Epithelial cell of proximal tubule (primary cell): ENCODE measurements at regions not wholly inside any gene's neighbourhood (a gene's known extent, or its start where the extent isn't known, plus 50 kb on each side); places are given as distances from the start of the nearest gene placed in this dataset.
"Not testable (repeated sequence)": the region's sequence is repeated elsewhere in the genome, so short reads cannot be mapped to it uniquely, and the experiment has no call there.

Experiments
- DNase-seq: peaks from one replicate; pipeline ENCODE4 v3.0.0-alpha.2; 2011; ENCODE audit warnings: low read depth
- H3K4me3 ChIP-seq: 2 replicates; pipeline ENCODE4 v1.5.1; 2011; ENCODE audit warnings: low read depth, mild to moderate bottlenecking, low read length
- TF ChIP-seq, protein P1 (sequence below): conservative IDR thresholded peaks from 2 replicates; pipeline ENCODE4 v1.5.1; 2012; ENCODE audit warnings: low read depth, mild to moderate bottlenecking, low read length

DNA sequence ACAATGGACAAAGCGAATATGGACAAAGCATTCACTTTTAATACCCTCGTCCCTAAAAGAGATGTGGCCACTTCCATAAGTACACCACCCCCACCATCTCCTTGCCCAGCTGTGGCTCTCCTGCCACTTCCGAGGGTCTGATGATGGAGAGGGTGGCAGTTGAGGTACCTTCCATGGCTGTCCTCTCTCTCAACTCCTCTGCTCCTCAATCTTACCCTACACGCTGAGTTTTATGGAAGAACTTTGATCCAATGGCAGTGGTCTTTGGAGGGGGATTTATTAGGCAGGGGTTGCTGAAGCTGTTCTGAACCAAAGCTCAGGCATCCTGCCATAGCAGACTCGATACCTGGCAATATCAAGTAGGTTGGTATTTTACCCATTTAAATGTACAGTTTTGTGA is 413.0 kb downstream of the TSHZ3 start:
- no peak overlapping the region for H3K4me3 ChIP-seq
- TF ChIP-seq, protein P1, sequence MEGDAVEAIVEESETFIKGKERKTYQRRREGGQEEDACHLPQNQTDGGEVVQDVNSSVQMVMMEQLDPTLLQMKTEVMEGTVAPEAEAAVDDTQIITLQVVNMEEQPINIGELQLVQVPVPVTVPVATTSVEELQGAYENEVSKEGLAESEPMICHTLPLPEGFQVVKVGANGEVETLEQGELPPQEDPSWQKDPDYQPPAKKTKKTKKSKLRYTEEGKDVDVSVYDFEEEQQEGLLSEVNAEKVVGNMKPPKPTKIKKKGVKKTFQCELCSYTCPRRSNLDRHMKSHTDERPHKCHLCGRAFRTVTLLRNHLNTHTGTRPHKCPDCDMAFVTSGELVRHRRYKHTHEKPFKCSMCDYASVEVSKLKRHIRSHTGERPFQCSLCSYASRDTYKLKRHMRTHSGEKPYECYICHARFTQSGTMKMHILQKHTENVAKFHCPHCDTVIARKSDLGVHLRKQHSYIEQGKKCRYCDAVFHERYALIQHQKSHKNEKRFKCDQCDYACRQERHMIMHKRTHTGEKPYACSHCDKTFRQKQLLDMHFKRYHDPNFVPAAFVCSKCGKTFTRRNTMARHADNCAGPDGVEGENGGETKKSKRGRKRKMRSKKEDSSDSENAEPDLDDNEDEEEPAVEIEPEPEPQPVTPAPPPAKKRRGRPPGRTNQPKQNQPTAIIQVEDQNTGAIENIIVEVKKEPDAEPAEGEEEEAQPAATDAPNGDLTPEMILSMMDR = no peak
- DNase-seq = no peak

DNA sequence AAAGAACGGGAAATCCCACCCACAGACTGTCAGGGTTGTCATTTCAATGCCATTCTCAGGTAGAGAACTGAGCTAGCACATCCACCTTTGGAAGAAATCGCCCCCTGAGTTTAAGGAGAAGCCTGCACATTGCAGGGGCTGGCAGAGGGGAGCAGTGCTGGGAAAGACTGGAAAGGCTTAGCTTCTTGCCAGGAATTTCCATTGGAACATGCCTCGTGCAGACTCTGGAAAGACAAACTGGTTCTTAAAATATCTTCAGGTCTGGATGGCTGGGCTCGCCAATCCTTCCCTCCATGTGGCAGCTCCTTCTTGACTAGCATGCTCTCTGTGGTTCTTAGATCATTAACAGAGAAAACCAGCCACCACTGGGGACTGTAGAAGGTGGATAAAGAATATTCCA is 414.1 kb downstream of the TSHZ3 start:
- no peak overlapping the region for H3K4me3 ChIP-seq
- DNase-seq = no peak
- TF ChIP-seq, protein P1 = no peak

DNA sequence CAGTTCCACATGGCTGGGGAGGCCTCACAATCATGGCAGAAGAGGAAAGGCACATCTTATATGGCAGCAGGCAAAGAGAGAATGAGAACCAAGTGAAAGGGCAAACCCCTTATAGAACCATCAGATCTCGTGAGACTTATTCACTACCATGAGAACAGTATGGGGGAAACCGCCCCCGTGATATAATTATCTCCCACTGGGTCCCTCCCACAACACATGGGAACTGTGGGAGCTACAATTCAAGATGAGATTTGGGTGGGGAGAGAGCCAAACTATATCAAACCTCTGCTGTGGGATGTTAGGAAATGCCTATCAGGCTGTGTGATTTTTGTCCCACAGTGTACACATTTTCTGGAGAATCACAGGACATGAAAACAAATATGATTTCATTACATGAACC is 415.8 kb downstream of the TSHZ3 start:
- DNase-seq, H3K4me3 ChIP-seq: not testable (repeated sequence)

DNA sequence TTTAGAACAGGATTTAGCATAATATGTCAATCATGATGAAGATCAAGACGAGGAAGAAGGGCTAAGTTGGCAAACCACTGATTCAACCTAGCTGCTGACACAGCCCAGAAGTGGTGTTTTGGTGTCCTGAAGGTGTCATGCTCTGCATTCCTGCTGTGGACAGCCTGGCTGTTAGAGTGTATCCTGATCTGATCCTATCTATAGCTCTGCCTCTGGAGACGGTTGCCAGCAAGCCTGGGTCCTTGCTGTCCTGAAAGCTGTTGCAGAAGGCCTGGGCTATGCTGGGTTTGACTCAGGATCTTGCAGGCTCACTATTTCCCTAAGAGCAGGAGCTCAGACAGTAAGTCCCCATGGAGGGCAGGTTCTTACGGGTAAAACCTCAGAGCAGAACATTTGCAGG is 416.4 kb downstream of the TSHZ3 start:
- no peak for DNase-seq
- TF ChIP-seq, protein P1 = no peak
- no peak overlapping the region for H3K4me3 ChIP-seq

DNA sequence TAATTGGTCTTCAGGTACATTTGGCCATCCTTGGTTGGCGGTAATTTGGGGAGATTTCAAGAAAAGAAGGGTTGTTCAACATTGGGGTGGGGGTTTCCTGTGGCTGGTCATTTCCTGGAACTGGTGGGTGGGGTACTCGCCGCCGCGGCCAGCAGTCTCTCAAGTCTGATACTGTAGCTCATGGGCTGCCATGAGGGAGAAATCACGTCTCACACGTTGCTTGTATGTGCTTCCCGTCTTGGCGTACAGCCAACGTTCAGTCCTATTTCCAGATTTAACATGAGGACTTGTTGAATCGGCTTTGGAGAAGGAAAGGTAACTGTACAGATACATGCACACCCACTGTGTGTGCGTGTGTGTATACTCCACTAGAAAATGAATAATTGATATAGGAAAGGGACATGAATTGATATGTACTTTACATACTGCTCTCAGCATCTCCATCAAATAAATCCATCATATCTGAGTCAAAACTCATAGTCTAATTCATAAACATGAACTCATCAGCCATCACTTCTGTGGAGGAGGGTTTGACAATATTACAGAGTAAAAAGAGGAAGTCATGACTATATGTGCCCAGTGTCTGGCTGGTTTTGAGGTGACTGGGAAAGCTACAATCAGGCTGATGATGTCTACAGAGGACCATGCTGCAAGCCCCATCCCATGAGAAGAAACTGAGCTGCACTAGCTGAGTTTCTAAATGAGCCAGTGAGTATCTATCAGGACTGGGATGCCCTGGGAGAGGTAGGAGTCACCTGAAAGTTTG is 418.1 kb downstream of the TSHZ3 start:
- H3K4me3 ChIP-seq = no peak overlapping the region
- TF ChIP-seq, protein P1 = no peak
- DNase-seq = no peak

DNA sequence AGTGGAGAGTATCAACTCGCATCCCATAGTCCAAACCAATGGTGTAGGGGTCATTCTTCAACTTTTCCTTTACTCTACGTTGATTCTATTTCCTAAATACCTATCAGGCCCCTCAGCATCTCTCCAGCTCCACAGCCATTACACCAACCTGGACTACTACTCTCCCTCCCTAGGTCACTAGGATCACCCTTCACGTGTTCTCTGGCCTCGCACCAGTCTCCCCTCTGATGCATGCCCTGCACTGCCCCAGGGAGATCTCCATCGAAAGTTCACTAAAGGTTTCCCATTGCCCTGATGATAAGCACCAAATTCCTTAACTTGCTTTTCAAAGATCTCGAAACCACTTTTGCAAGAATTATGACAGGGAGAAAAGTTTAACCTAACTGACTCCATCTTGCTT is 421.5 kb downstream of the TSHZ3 start:
- TF ChIP-seq, protein P1 = no peak
- DNase-seq = no peak
- H3K4me3 ChIP-seq = no peak overlapping the region

DNA sequence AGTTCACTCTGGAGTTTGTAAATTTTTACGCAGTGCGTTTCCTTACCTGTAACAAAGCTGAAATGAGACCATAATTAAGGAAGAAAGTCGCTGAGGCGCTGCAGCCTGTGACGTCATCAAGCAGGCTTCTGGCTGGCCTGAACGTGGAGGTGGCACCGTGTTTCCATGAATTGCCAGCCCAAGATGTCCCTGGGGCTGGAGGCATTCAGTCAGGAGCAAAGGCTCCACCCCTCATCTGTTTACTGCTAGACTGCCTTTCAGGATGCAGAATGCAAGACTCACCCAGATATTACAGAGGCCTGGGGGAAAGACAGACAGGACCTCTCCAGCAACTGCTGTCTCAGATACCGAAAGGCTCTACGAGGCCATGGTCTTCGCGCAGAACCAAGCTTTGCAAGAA is 424.6 kb downstream of the TSHZ3 start:
- no peak for DNase-seq
- TF ChIP-seq, protein P1 = no peak
- no peak overlapping the region for H3K4me3 ChIP-seq
